Fibroblast of lung (primary cell): ENCODE measurements at regions not wholly inside any gene's neighbourhood (a gene's known extent, or its start where the extent isn't known, plus 50 kb on each side); places are given as distances from the start of the nearest gene placed in this dataset.

Experiments
- EZH2 ChIP-seq: IDR thresholded peaks from 2 replicates; pipeline ENCODE4 v1.5.1; 2012; ENCODE audit warnings: low read length, control low read depth, mild to moderate bottlenecking; ENCODE audit errors: missing control alignments
- TF ChIP-seq, protein P1 (sequence below), 2 donors: IDR thresholded peaks in 1 of 2; conservative IDR thresholded peaks in 1 of 2; 1 replicate in 1 of 2; 2 replicates in 1 of 2; pipeline ENCODE4 v1.5.1; 2011 to 2012; ENCODE audit warnings: low read length in 2 of 2, control low read depth in 1 of 2, inconsistent platforms in 1 of 2, low read depth in 1 of 2, mild to moderate bottlenecking in 1 of 2

GRCh38 chr3:87109465-87109864 is 117.6 kb upstream of the CHMP2B start:
- TF ChIP-seq, protein P1, sequence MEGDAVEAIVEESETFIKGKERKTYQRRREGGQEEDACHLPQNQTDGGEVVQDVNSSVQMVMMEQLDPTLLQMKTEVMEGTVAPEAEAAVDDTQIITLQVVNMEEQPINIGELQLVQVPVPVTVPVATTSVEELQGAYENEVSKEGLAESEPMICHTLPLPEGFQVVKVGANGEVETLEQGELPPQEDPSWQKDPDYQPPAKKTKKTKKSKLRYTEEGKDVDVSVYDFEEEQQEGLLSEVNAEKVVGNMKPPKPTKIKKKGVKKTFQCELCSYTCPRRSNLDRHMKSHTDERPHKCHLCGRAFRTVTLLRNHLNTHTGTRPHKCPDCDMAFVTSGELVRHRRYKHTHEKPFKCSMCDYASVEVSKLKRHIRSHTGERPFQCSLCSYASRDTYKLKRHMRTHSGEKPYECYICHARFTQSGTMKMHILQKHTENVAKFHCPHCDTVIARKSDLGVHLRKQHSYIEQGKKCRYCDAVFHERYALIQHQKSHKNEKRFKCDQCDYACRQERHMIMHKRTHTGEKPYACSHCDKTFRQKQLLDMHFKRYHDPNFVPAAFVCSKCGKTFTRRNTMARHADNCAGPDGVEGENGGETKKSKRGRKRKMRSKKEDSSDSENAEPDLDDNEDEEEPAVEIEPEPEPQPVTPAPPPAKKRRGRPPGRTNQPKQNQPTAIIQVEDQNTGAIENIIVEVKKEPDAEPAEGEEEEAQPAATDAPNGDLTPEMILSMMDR (conservative IDR thresholded peaks at IDR 0.05 in 1 of 2, IDR thresholded peaks at IDR 0.05 in 1 of 2; ENCODE audit: low read depth in 1 of 2, low read length in 2 of 2), result no peak
- no peak for TF ChIP-seq EZH2
